GM23248 (cell line): ENCODE measurements at regions not wholly inside any gene's neighbourhood (a gene's known extent, or its start where the extent isn't known, plus 50 kb on each side); places are given as distances from the start of the nearest gene placed in this dataset.
"Not testable (repeated sequence)": the region's sequence is repeated elsewhere in the genome, so short reads cannot be mapped to it uniquely, and the experiment has no call there.

Experiments
- DNase-seq: peaks from one replicate; pipeline ENCODE4 v3.0.0-alpha.2; 2015
- H2AFZ ChIP-seq: fragments of 200-600 bp; sonication (generic); 2 replicates; pipeline ENCODE4 v1.6.1; 2016; ENCODE audit warnings: antibody characterized with exemption
- H3F3A ChIP-seq: fragments of 200-600 bp; sonication (generic); 2 replicates; pipeline ENCODE4 v1.6.1; 2016; ENCODE audit warnings: mild to moderate bottlenecking, antibody characterized with exemption, mixed run types; ENCODE audit not compliant: insufficient read depth
- H3K27ac ChIP-seq: fragments of 200-600 bp; sonication (generic); 2 replicates; pipeline ENCODE4 v1.5.1; 2016; ENCODE audit warnings: mild to moderate bottlenecking
- H3K27me3 ChIP-seq: fragments of 200-600 bp; sonication (generic); replicated peaks from 2 replicates; pipeline ENCODE4 v1.6.1; 2016; ENCODE audit warnings: mild to moderate bottlenecking; ENCODE audit not compliant: insufficient read depth
- H3K36me3 ChIP-seq: fragments of 200-600 bp; sonication (generic); 2 replicates; pipeline ENCODE4 v1.6.1; 2016; ENCODE audit warnings: low read depth, mild to moderate bottlenecking
- H3K4me1 ChIP-seq: fragments of 200-600 bp; sonication (generic); 2 replicates; pipeline ENCODE4 v1.6.1; 2016; ENCODE audit warnings: mild to moderate bottlenecking; ENCODE audit not compliant: insufficient read depth
- H3K4me2 ChIP-seq: fragments of 200-600 bp; sonication (generic); one replicate; pipeline ENCODE4 v1.6.1; 2016; ENCODE audit warnings: mild to moderate bottlenecking; ENCODE audit not compliant: unreplicated experiment
- H3K4me3 ChIP-seq: fragments of 200-600 bp; sonication (generic); 2 replicates; pipeline ENCODE4 v1.5.1; 2016; ENCODE audit warnings: mild to moderate bottlenecking
- H3K79me2 ChIP-seq: fragments of 200-600 bp; sonication (generic); 2 replicates; pipeline ENCODE4 v1.6.1; 2016; ENCODE audit warnings: mild to moderate bottlenecking; ENCODE audit not compliant: insufficient read depth
- H3K9ac ChIP-seq: fragments of 200-600 bp; sonication (generic); 2 replicates; pipeline ENCODE4 v1.6.1; 2016; ENCODE audit warnings: mild to moderate bottlenecking
- H3K9me2 ChIP-seq: fragments of 200-600 bp; sonication (generic); 2 replicates; pipeline ENCODE4 v1.6.1; 2016; ENCODE audit warnings: mixed run types, mild to moderate bottlenecking, moderate library complexity; ENCODE audit not compliant: insufficient read depth
- H3K9me3 ChIP-seq: fragments of 200-600 bp; sonication (generic); one replicate; pipeline ENCODE4 v1.6.1; 2017; ENCODE audit warnings: low read depth
- H4K20me1 ChIP-seq: fragments of 200-600 bp; sonication (generic); 2 replicates; pipeline ENCODE4 v1.6.0; 2016; ENCODE audit not compliant: insufficient read depth
- EZH2 ChIP-seq: fragments of 200-600 bp; sonication (generic); IDR thresholded peaks from 2 replicates; pipeline ENCODE4 v1.6.1; 2018; ENCODE audit warnings: antibody characterized with exemption, mild to moderate bottlenecking; ENCODE audit not compliant: insufficient read depth, poor library complexity, severe bottlenecking
- EZH2phosphoT487 ChIP-seq: fragments of 200-600 bp; sonication (generic); IDR thresholded peaks from 2 replicates; pipeline ENCODE4 v1.6.1; 2018; ENCODE audit warnings: antibody characterized with exemption, moderate library complexity, mild to moderate bottlenecking, low read depth; ENCODE audit not compliant: insufficient read depth
- WGBS, 2 experiments: methylation state at CpG; one replicate each; pipeline ENCODE4 v1.1.6; 2015 to 2017; ENCODE audit warnings: low lambda C conversion rate in 2 of 2, low coverage in 1 of 2; ENCODE audit errors: missing lambda C conversion rate in 2 of 2; 5-methylcytosine and 5-hydroxymethylcytosine counted together
- in situ Hi-C: fragments of 300-500 bp; cut with MboI; formaldehyde crosslinking; loops from 2 replicates; pipeline ENCODE4 v1.15.0; 2020

- Histone ChIP-seq H3K4me2 (no peak overlapping the region), H2AFZ (no peak overlapping the region), H3K9me2 (no peaks in the 10 kb centered on the region), H4K20me1 (no peaks in the 10 kb centered on the region), H3K4me1 (no peaks in the 10 kb centered on the region), H3F3A (no peaks in the 10 kb centered on the region), H3K36me3 (no peaks in the 10 kb centered on the region), H3K4me3 (no peak overlapping the region), H3K79me2 (no peaks in the 10 kb centered on the region), H3K9ac (no peak overlapping the region), H3K9me3 (no peaks in the 10 kb centered on the region), H3K27ac (no peak overlapping the region), H3K27me3 (no peaks in the 10 kb centered on the region)
- WGBS, 2 experiments: 41 to 46% methylated on average over 1 of the region's 1 CpG
- in situ Hi-C loops: no loop called here
- no peak for TF ChIP-seq EZH2
- TF ChIP-seq EZH2phosphoT487: no peak
- DNase-seq: no peak
Measured at GRCh38 chr6:62999796-63000195, 211.5 kb upstream of the FKBP1C start.

- DNase-seq, in situ Hi-C loops, H3K27ac ChIP-seq, H3K9ac ChIP-seq, H3K79me2 ChIP-seq, H2AFZ ChIP-seq, H3F3A ChIP-seq, H3K36me3 ChIP-seq, H3K27me3 ChIP-seq, H3K4me2 ChIP-seq, H3K9me2 ChIP-seq, H3K4me1 ChIP-seq, H3K4me3 ChIP-seq, H3K9me3 ChIP-seq, H4K20me1 ChIP-seq: not testable (repeated sequence)
- 47 to 57% methylated on average over 7 of the region's 7 CpGs for WGBS, 2 experiments
Measured at GRCh38 chr6:63006018-63006417, 205.3 kb upstream of the FKBP1C start.

- DNase-seq, in situ Hi-C loops, H2AFZ ChIP-seq, H3F3A ChIP-seq, H3K9me2 ChIP-seq, H3K9me3 ChIP-seq, H3K4me3 ChIP-seq, H3K27ac ChIP-seq, H4K20me1 ChIP-seq, H3K4me1 ChIP-seq, H3K27me3 ChIP-seq, H3K79me2 ChIP-seq, H3K9ac ChIP-seq, H3K36me3 ChIP-seq, H3K4me2 ChIP-seq: not testable (repeated sequence)
- WGBS, 2 experiments: 13 to 30% methylated on average over 3 of the region's 3 CpGs
Measured at GRCh38 chr6:63010962-63011361, 200.3 kb upstream of the FKBP1C start.

- H3K9me3 ChIP-seq: no peaks in the 10 kb centered on the region
- H4K20me1 ChIP-seq: no peaks in the 10 kb centered on the region
- H3K79me2 ChIP-seq: no peaks in the 10 kb centered on the region
- H3K36me3 ChIP-seq: no peaks in the 10 kb centered on the region
- no peak overlapping the region for H3K4me2 ChIP-seq
- no peaks in the 10 kb centered on the region for H3K4me1 ChIP-seq
- no peaks in the 10 kb centered on the region for H3K27me3 ChIP-seq
- no peak overlapping the region for H3K9ac ChIP-seq
- H3K4me3 ChIP-seq: no peak overlapping the region
- H3K9me2 ChIP-seq: no peaks in the 10 kb centered on the region
- 0 to 2% methylated on average over 1 of the region's 1 CpG for WGBS, 2 experiments
- H3K27ac ChIP-seq: no peak overlapping the region
- in situ Hi-C loops: no loop called here
- no peak for DNase-seq
- no peak for TF ChIP-seq EZH2
- no peak for TF ChIP-seq EZH2phosphoT487
- H3F3A ChIP-seq: no peaks in the 10 kb centered on the region
- no peak overlapping the region for H2AFZ ChIP-seq
Measured at GRCh38 chr6:63014290-63014689, 197.0 kb upstream of the FKBP1C start.

- 15 to 21% methylated on average over 2 of the region's 2 CpGs for WGBS, 2 experiments
- no peaks in the 10 kb centered on the region for H3K36me3 ChIP-seq
- no peaks in the 10 kb centered on the region for H3K9me3 ChIP-seq
- H3K4me1 ChIP-seq: no peaks in the 10 kb centered on the region
- no peaks in the 10 kb centered on the region for H4K20me1 ChIP-seq
- H3F3A ChIP-seq: no peaks in the 10 kb centered on the region
- no peak overlapping the region for H3K4me2 ChIP-seq
- TF ChIP-seq EZH2phosphoT487 (no peak), EZH2 (no peak)
- H3K9ac ChIP-seq: no peak overlapping the region
- H3K79me2 ChIP-seq: no peaks in the 10 kb centered on the region
- in situ Hi-C loops: no loop called here
- DNase-seq: no peak
- H3K4me3 ChIP-seq: no peak overlapping the region
- no peaks in the 10 kb centered on the region for H3K27me3 ChIP-seq
- no peak overlapping the region for H2AFZ ChIP-seq
- no peak overlapping the region for H3K27ac ChIP-seq
- H3K9me2 ChIP-seq: no peaks in the 10 kb centered on the region
Measured at GRCh38 chr6:63022631-63023030, 188.6 kb upstream of the FKBP1C start.
